ENCODE measurements at regions not wholly inside any gene's neighbourhood (a gene's known extent, or its start where the extent isn't known, plus 50 kb on each side); places are given as distances from the start of the nearest gene placed in this dataset.
"Not testable (repeated sequence)": the region's sequence is repeated elsewhere in the genome, so short reads cannot be mapped to it uniquely, and the experiment has no call there.

DNA sequence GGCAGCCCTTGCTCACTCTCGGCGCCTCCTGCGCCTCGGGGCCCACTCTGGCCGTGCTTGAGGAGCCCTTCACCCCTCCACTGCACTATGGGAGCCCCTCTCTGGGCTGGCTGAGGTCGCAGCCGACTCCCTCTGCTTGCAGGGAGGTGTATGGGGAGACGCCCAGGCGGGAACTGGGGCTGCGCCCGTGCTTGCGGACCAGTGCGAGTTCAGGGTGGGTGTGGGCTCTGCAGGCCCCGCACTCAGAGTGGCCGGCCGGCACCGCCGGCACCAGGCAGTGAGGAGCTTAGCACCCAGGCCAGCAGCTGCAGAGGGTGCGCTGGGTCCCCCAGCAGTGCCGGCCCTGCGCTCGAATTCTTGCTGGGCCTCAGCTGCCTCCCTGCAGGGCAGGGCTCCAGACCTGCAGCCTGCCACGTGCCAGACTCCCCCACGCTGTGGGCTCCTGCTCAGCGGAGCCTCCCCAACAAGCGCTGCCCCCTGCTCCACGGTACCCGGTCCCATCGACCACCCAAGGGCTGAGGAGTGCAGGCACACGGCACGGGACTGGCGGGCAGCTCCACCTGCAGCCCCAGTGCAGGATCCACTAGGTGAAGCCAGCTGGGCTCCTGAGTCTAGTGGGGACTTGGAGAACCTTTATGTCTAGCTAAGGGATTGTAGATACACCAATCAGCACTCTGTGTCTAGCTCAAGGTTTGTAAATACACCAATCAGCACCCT is 54.0 kb upstream of the WWC2 start:
- not testable (repeated sequence) for DNase-seq (ENCODE audit: low read depth in 2 of 2)

DNA sequence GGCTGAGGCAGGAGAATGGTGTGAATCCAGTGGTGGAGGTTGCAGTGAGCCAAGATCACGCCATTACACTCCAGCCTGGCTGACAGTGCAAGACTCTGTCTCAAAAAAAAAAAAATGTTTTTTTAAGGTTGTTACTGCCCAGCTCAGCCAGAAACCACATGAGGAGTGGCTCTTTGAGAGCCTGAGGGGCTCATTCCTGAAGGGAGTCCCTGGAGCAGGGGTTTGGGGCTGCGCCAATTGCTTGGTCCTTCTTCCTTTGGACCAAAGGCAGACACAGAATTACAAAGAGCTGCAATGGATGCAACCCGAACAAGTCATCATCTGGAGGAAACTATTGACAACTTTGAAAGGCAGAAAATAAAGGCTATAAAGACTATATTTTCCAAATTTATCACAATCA is 60.6 kb upstream of the WWC2 start:
- no peak for DNase-seq (ENCODE audit: low read depth in 2 of 2)

DNA sequence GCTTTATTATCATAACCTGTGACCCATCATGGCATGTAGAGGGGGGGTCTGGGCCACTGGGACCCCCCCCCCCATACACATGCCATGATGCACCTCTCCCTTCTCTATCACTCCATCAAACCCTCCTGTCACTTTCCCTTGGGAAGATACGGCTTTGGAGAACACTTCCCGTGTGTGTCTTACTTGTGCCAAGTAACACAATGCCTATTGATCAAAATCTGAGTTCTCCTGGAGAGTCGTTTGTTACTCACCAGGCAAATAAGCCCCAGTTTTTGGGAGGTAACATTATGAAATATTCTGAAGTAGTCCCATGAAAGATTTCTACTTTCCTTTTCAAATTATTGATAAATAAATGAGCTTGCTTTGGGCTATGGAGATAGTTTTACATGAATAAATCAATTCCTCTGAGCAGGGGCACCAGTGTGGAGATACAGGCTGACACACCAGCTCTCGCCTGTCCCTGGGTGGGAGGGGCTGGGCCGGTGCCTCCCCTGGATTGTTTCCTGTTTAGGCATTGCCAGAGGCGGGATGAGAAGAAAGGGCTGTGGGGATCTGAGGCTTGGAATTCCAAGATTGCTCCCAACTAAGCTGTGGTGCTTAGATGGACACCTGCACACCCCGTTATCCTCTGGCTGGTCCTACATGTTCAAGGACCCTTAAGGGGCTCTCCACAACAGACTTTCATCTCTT is 63.2 kb upstream of the WWC2 start:
- no peak for DNase-seq (ENCODE audit: low read depth in 2 of 2)

DNA sequence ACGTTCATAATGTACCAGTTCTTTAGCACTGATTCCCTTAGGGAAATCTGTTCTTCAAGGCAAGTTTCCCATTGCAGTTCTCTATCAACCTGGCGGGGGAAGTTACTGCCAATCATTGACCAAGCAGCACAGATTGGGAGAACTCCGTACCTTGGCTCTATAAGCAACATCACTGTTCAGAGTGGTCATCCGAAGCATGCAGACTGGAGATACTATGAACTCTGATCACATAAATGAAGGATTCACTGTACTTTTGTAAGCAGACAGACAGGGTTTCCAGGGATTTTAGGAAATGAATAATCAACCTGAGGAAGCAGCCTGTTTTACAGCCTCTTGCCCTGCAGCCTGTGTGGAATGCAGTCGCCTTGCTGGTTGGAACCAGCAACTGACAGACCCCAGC is 63.8 kb upstream of the WWC2 start:
- no peak for DNase-seq (ENCODE audit: low read depth in 2 of 2)

DNA sequence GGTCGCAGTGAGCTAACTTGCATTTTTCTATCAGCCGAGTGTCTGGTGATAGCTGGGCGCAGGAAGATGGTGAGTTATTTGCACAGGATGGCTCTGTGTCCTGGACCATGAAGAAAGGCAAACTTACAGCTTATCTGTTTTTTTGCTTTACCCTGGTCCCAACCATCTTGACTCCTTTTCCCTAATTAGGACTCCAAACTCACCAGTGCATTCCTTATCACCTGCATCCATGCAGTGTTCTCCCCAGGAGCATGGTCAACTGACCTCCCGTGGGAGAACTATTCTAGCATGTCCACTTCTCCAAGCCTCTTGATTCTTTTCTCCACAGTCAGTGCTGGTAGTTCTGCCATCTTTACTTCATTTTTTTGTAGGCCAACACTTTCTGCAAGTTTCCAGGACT is 68.2 kb upstream of the WWC2 start:
- no peak for DNase-seq (ENCODE audit: low read depth in 2 of 2)

DNA sequence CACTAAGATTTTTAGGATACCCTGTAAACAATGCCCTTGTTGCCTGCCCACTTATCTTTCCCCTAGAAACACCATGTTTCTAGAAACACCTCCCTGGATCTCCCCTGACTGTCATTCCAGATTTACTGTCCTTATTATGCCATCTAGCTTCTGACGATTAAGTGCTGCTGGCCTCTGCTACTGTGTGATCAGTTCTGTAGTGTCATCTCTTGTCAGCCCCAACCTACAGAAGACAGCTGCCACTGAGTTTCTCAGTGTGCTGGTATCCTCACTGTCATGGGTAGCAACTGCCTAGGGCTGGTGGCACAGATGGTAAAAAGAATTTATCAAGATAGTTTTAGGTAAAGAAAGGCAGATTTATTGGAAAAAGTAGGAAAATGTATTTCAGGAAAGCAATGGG is 68.7 kb upstream of the WWC2 start:
- DNase-seq (ENCODE audit: low read depth in 2 of 2), result no peak

DNA sequence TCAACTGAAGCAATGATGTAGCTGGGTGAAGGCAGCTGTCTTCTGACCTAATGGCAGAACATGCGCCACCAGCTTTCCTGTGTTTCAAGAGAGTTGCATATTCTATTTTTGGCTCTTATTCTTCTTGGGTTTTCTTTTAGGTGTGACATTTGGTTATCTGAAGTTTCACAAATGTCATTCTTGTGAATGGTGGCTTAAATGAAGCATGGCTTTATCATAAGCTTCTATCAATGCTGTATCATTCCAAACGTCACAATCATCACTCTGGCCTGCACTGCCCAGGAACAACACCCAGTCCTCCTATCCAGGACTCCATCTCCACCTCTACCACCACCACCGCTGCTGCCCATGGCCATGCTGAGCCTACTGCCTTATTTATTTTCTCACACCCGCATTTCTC is 69.7 kb upstream of the WWC2 start:
- no peak for DNase-seq (ENCODE audit: low read depth in 2 of 2)

DNA sequence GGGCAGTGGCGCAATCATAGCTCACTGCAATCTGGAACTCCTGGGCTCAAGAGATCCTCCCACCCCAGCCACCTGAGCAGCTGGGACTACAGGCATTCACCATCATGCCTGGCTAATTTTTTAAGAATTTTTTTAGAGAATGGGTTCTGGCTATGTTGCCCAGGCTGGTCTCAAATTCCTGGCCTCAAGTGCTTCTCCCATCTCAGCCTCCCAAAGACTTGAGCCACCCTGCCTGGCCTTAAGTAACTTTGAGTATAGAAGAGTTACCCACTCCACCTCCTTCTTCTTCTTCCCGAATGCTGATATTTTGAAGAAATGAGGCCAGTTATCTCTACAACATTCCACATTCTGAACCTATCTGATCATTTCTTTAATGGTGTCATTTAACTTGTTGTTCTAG is 72.4 kb upstream of the WWC2 start:
- no peak for DNase-seq (ENCODE audit: low read depth in 2 of 2)

DNA sequence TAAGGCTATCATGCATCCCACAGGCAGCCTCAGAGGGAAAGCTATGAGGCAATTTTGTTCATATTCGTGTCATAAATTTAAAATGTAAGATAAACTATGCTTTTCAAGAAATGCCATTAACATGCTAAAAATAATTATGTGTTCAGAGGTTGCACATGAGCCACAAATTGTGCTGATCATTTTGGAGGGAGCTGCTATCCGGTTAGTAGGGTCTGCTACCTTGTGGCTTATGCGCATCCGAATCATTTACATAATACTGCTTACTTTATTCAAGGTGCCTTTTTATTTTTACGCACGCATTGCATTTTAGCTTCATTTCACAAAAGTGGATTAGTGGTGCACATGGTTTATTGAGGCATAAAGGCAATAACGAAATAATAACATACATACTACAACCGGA is 76.4 kb upstream of the WWC2 start:
- no peak for DNase-seq (ENCODE audit: low read depth in 2 of 2)

DNA sequence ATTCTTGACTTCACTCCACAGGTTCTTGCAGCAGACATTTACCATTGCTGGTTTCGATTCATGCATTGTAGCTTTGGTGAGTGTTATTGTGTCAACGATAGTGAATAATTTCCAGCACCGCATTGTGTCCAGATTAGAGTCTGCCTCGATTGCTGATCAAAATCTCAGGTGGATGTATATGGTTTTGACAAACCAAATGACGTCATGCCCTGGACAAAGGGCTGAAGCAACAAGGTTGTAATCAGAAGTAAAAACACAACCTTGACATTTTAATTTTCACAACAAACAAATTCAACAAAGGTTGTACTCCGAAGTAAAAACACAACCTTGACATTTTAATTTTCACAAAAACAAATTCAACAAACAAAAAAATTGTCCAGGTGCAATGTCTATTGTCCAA is 81.1 kb upstream of the WWC2 start:
- DNase-seq (ENCODE audit: low read depth in 2 of 2), result no peak

DNA sequence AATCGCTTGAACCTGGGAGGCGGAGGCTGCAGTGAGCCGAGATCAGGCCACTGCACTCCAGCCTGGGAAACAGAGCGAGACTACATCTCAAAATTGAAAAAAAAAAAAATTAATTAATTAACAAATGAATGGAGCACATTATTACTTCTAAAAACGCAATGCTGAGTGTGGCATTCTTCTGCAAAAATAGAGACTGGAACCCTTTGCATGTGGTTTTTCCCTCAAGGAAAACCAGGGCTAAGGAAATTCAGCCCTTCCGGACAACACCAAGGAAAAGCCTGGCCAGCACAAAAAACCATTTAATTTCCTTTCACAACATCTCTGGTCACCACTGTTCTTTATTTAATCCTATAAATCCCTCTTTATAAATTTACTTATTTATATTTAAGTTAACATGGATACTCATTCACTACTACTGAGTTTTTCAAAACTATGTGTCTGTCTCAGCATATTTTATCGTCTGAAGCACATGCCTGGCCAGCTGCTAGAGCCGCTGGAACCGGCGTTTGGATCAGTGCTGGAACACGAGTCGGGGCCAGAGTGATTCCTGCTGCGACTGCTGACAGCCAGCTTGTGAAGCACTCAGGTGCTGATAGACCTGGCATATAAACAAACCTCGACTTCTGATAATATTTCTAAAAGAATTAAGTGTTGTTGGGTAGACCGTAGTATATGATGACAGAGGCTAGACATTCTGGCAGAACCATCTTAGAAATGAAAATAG is 84.5 kb upstream of the WWC2 start:
- no peak for DNase-seq (ENCODE audit: low read depth in 2 of 2)

DNA sequence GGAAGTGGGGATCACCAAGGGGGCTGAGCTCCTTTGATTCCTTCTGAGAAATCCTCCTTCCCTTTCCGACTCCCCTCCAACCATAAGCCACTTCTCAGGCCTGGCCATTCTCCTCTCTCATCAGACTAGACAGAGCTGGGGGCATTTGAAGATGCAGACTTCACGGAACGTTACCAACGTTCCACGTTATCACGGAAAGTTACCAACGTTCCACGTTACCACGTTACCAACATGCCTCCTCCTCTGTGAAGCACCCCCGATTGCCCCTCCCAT is 85.4 kb upstream of the WWC2 start:
- no peak for DNase-seq (ENCODE audit: low read depth in 2 of 2)

DNA sequence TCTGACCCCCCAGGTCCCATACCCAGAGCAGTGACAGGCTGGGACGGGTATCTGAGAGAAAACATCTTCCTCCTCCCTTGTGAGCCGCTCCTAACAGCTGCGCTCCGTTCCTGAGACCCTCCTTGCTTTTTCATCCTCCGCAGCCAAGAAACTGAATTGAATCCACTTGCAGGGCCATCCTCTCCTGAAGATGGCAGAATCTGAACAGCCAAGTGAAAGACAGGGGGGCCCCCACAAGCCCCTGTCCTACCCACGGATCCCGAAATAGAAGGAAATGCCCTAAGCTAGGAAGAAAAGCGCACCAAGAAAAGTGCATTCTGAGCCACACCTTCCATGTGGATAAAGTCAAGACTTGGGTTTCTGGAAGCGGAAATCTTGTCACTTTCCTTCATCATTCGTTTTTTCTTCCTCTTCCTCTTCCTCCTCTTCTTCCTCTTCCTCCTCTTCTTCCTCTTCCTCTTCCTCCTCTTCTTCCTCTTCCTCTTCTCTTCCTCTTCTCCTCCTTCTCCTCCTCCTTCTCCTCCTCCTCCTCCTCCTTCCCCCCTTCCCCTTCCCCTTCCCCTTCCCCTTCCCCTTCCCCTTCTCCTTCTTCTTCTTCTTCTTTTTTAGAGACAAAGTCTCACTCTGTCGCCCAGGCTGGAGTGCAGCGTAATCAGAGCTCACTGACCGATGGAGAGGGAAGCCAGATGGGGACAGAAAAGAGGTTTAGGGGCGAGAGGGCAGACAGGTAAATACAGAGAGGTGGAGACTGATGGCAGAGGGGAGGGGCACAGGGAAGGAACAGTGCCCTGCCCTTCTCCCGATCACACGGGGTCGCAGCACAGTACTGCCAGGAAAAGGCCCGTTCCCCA is 86.0 kb upstream of the WWC2 start:
- DNase-seq (ENCODE audit: low read depth in 2 of 2), result no peak

DNA sequence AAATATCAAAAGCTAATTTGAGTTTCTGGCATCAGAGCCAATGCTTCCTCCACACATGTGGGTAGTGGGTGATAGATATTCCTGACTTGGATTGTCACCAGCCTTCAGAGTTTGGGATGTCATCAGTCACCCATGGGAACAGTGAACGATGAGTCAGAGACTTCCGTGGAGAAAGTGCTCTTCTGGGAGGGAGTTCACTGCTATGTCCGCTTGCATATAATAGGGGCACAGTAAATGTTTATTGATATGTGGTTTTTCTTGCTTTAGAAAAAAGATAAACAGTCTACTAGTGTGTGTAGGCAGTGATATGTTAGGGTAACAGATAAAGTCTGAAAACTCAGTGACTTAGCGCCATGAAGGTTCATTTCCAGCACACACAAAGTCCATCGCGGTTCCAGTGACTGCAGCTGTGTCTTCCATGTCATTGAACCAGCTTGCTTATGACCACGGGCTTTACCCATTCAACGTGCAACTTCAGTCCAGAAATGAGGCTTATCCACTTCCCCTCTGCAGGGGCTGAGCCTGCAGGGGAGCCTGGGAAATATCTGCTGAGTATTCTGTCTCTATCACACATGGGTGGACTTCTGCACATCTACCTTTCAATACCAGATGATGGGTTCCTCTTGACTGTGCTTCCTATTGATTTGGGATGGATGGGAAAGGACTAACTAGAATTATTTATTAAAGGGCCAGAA is 87.7 kb upstream of the WWC2 start:
- DNase-seq (ENCODE audit: low read depth in 2 of 2), result no peak

DNA sequence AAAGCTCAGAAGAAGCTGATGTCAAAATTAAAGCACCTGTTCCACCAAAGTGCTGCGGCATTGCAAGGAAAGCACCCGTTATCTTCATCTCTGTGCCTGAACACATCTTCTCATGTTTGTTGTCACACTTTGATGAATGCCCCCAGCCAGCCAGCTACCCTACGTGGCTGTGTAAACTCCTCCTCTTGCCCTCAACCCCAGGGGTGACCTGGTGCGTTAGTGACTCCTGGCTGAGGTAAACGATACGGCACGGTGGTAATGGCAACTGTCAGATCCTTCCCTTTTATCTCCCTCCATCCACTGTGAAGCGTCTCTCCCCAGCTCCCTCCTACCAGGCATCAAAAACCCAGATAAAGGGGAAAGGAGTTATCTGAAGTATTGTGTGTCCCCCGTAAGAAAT is 90.6 kb upstream of the WWC2 start:
- DNase-seq (ENCODE audit: low read depth in 2 of 2), result no peak

DNA sequence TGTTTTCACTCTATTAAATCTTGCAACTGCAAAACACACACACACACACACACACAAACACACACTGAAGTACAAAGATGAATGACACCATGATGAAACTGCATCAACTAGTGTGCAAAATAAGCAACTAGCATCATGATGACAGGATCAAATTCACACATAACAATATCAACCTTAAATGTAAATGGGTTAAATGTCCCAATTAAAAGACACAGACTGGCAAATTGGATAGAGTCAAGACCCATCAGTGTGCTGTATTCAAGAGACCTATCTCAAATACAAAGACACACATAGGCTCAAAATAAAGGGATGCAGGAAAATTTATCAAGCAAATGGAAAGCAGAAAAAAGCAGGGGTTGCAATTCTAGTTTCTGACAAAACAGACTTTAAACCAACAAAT is 87.2 kb upstream of the DCTD start:
- DNase-seq (ENCODE audit: low read depth in 2 of 2), result not testable (repeated sequence)

DNA sequence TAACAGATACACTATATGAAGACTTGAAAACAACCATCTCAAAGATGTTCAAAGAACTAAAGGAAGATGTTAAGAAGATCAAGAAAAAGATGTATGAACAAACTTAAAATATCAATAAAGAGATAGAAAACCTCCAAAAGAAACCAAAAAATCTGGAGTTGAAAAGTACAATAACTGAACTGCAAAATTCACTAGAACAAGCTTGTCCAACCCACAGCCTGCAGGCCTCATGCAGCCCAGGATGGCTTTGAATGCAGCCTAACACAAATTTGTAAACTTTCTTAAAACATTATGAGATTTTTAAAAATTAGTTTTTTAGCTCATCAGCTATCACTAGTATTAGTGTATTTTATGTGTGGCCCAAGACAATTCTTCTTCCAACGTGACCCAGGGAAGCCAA is 77.0 kb upstream of the DCTD start:
- no peak for DNase-seq (ENCODE audit: low read depth in 2 of 2)

DNA sequence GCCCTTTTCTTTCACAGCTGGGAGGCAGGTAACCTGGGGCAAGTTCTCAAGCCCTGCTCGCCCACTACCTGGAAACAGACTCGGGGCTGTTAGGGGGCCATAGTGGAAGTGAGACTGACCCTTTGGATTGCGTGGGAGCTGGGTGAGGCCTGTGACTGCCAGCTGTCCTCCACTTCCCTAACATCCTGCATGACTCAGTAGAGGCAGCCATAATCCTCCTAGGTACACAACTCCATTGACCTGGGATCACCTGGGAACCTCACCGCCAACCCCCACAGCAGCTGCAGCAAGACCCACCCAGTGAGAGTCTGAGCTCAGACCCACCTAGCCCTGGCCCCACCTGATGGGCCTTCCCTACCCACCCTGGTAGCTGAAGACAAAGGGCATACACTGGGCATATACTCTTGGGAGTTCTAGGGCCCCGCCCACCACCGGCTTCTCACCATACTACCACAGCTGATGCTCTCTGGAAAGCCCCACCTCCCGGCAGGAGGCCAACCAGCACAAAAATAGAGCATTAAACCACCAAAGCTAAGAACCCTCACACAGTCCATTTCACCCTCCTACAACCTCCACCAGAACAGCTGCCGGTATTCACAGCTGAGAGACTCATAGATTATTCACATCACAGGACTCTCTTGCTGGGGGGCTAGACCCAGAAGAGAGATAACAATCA is 61.1 kb upstream of the DCTD start:
- peak; percentile 20 to 32 for DNase-seq (ENCODE audit: low read depth in 2 of 2)

DNA sequence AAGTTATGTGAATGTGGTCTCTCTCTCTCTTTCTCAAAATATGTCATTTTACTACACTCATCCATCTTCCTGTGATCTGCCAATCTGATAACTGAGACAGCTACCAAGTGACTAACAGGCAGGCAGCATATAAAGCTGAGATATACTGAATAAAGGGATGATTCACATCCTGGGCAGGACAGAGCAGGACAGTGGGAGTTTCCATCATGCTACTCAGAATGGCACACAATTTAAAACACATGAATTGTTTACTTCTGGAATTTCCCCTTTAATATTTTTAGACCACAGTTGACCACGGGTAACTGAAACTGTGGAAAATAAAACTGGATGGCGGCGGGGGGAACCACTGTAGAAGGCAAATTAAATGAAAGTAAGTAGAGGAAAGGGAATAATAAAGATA is 58.6 kb upstream of the DCTD start:
- DNase-seq (ENCODE audit: low read depth in 2 of 2), result peak; percentile 49 to 51

DNA sequence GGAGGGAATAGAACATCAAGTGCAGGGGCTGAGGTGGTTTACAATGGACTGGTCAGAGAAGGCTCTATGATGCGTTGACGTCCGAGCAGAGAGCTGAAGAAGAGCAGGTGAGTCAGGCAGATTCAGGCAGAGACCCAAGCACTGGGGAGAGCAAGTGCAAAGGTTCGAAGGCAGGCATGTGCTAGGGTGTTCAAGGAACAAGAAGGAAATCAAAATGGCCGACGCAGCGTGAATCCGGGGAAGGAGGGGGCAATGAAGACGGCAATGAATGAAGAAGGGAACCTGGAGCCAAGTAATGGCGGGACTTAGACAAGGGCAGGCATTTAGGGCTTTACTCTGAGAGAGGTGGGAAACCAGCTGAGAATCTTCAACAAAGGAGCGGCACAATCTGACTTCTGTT is 56.8 kb upstream of the DCTD start:
- no peak for DNase-seq (ENCODE audit: low read depth in 2 of 2)

DNA sequence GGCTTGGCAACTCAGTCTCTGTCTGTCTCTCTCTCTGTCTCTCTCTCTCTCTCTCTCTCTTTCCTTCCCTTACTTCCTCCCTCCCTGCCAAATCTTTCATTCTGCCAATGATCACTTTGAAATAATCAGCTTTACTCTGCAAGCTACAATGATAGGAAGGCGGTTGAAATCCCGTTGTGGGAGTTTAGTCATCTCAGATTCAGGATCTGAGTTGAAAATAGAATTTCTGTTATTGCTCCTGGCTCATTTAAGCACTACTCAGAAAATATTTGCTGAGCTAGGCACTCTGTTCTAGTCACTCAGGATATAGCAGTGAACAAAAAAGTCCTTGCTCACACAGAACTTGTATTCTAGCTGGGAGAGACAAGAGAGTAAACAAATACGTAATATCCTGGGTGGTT is 56.3 kb upstream of the DCTD start:
- DNase-seq (ENCODE audit: low read depth in 2 of 2), result no peak
